ENCODE measurements at regions not wholly inside any gene's neighbourhood (a gene's known extent, or its start where the extent isn't known, plus 50 kb on each side); places are given as distances from the start of the nearest gene placed in this dataset.

- no peak for DNase-seq
These were observed 67.1 kb upstream of the SPIN2A start for GRCh38 chrX:57204306-57204705.

- DNase-seq = no peak
These were observed 74.6 kb upstream of the FAAH2 start for GRCh38 chrX:57211906-57212305.

GRCh38 chrX:57227691-57228090, 58.8 kb upstream of the FAAH2 start:
- DNase-seq = peak; percentile 62

GRCh38 chrX:57232658-57233360, 53.7 kb upstream of the FAAH2 start:
- peak; percentile 42 for DNase-seq
